H1 (cell line): ENCODE measurements at regions not wholly inside any gene's neighbourhood (a gene's known extent, or its start where the extent isn't known, plus 50 kb on each side); places are given as distances from the start of the nearest gene placed in this dataset.

Source experiments
- CTCF ChIA-PET: fragments of 300-600 bp; sonication (Branson Sonifier 250); formaldehyde crosslinking; loops from one replicate; lab custom pipeline; 2021; ENCODE audit not compliant: partially characterized antibody; lab: Charles Lee
- POLR2A ChIA-PET: fragments of 300-600 bp; sonication (Branson Sonifier 250); formaldehyde crosslinking; loops from one replicate; lab custom pipeline; 2021; ENCODE audit warnings: inconsistent platforms; ENCODE audit not compliant: partially characterized antibody; lab: Charles Lee
- DNase-seq, 2 experiments: peaks; one replicate each; pipeline versions ENCODE4 v3.0.0 to v3.0.0-alpha.2; 2010 to 2022; ENCODE audit warnings: low spot score in 2 of 2, low read depth in 1 of 2, mixed read lengths in 1 of 2
- FAIRE-seq: peaks from 2 replicates; lab custom pipeline; 2011; peaks lifted over from hg19 to GRCh38; lab: Jason Lieb, UNC
- H2AFZ ChIP-seq: 2 replicates; pipeline ENCODE4 v1.8.1; 2012; ENCODE audit warnings: low read length, inconsistent platforms
- H2AK5ac ChIP-seq: 2 replicates; pipeline ENCODE4 v1.6.1; 2013; ENCODE audit warnings: low read depth, low read length
- H2BK120ac ChIP-seq: replicated peaks from 2 replicates; pipeline ENCODE3; 2013; ENCODE audit warnings: low read depth, low read length, inconsistent platforms
- H2BK12ac ChIP-seq: 2 replicates; pipeline ENCODE4 v1.6.1; 2013; ENCODE audit warnings: low read depth, low read length
- H2BK15ac ChIP-seq: 2 replicates; pipeline ENCODE4 v1.6.1; 2013; ENCODE audit warnings: low read length
- H2BK20ac ChIP-seq: 2 replicates; pipeline ENCODE4 v1.6.1; 2013; ENCODE audit warnings: low read length
- H2BK5ac ChIP-seq: 2 replicates; pipeline ENCODE4 v1.6.1; 2013; ENCODE audit warnings: low read depth, low read length
- H3K14ac ChIP-seq: 2 replicates; pipeline ENCODE4 v1.6.1; 2013; ENCODE audit warnings: inconsistent platforms; ENCODE audit not compliant: insufficient read length
- H3K18ac ChIP-seq: 2 replicates; pipeline ENCODE4 v1.6.1; 2013; ENCODE audit warnings: low read length; ENCODE audit errors: extremely low read depth
- H3K23ac ChIP-seq: 2 replicates; pipeline ENCODE4 v1.6.1; 2013; ENCODE audit warnings: inconsistent platforms; ENCODE audit not compliant: insufficient read length
- H3K23me2 ChIP-seq: 2 replicates; pipeline ENCODE4 v1.6.1; 2013; ENCODE audit warnings: low read depth, low read length
- H3K27ac ChIP-seq: 2 replicates; pipeline ENCODE4 v1.6.1; 2011; ENCODE audit warnings: low read depth, low read length, inconsistent platforms
- H3K27me3 ChIP-seq, 4 experiments: replicated peaks in 1 of 4; 1 replicate in 1 of 4; 2 replicates in 3 of 4; pipeline versions ENCODE4 v1.6.1 to v1.8.1; 2011 to 2013; ENCODE audit warnings: low read length in 3 of 4, mild to moderate bottlenecking in 3 of 4, inconsistent platforms in 2 of 4, mixed read lengths in 2 of 4, moderate library complexity in 1 of 4; ENCODE audit not compliant: control insufficient read depth in 3 of 4, insufficient read depth in 3 of 4; ENCODE audit errors: extremely low read depth in 1 of 4
- H3K36me3 ChIP-seq, 4 experiments: 2 replicates each; pipeline versions ENCODE4 v1.6.1 to v1.8.1; 2011 to 2013; ENCODE audit warnings: mild to moderate bottlenecking in 4 of 4, low read length in 3 of 4, moderate library complexity in 2 of 4, control low read depth in 1 of 4, inconsistent platforms in 1 of 4; ENCODE audit not compliant: insufficient read depth in 4 of 4, control insufficient read depth in 2 of 4
- H3K4ac ChIP-seq: replicated peaks from 2 replicates; pipeline ENCODE3; 2013; ENCODE audit warnings: low read length, low read depth, mixed read lengths, inconsistent platforms; ENCODE audit not compliant: insufficient read length
- H3K4me1 ChIP-seq, 4 experiments: replicated peaks in 1 of 4; 1 replicate in 1 of 4; 2 replicates in 3 of 4; pipeline versions ENCODE4 v1.6.1 to v1.8.1; 2011 to 2013; ENCODE audit warnings: low read length in 3 of 4, inconsistent platforms in 2 of 4, mixed read lengths in 1 of 4; ENCODE audit not compliant: insufficient read depth in 4 of 4, control insufficient read depth in 3 of 4
- H3K4me2 ChIP-seq, 2 experiments: 2 replicates each; pipeline versions ENCODE4 v1.6.1 to v1.8.1; 2011 to 2013; ENCODE audit warnings: low read depth in 2 of 2, low read length in 2 of 2, control low read depth in 1 of 2, inconsistent platforms in 1 of 2, mild to moderate bottlenecking in 1 of 2; ENCODE audit not compliant: insufficient read depth in 1 of 2
- H3K4me3 ChIP-seq, 4 experiments: fragments of 200-600, 300-600 bp in 1 of 4; sonication (generic), shearing (Covaris generic), sonication (Bioruptor Twin) in 1 of 4; 2 replicates each; pipeline versions ENCODE4 v1.5.1 to v1.8.1; 2011 to 2016; ENCODE audit warnings: low read length in 4 of 4, low read depth in 3 of 4, control low read depth in 2 of 4, inconsistent platforms in 2 of 4, mild to moderate bottlenecking in 2 of 4, mixed read lengths in 1 of 4, moderate library complexity in 1 of 4; ENCODE audit not compliant: insufficient read depth in 2 of 4; ENCODE audit errors: extremely low read depth in 1 of 4
- H3K56ac ChIP-seq: replicated peaks from 2 replicates; pipeline ENCODE3; 2013; ENCODE audit warnings: low read depth, mild to moderate bottlenecking, mixed read lengths, low read length, inconsistent platforms; ENCODE audit not compliant: insufficient read length
- H3K79me1 ChIP-seq: 2 replicates; pipeline ENCODE4 v1.6.1; 2013; ENCODE audit warnings: low read depth, low read length, control low read depth
- H3K79me2 ChIP-seq, 2 experiments: 2 replicates each; pipeline versions ENCODE4 v1.6.1 to v1.8.1; 2012 to 2013; ENCODE audit warnings: low read length in 2 of 2, mild to moderate bottlenecking in 2 of 2, inconsistent platforms in 1 of 2; ENCODE audit not compliant: insufficient read depth in 2 of 2, control insufficient read depth in 1 of 2
- H3K9ac ChIP-seq, 4 experiments: replicated peaks in 1 of 4; 1 replicate in 1 of 4; 2 replicates in 3 of 4; pipeline versions ENCODE4 v1.6.1 to v1.8.1; 2011 to 2013; ENCODE audit warnings: low read depth in 3 of 4, low read length in 3 of 4, control low read depth in 2 of 4, mild to moderate bottlenecking in 2 of 4, moderate library complexity in 2 of 4, inconsistent platforms in 1 of 4; ENCODE audit errors: extremely low read depth in 1 of 4
- H3K9me3 ChIP-seq, 2 experiments: 2 replicates each; pipeline versions ENCODE4 v1.6.1 to v1.8.1; 2012 to 2013; ENCODE audit warnings: mild to moderate bottlenecking in 2 of 2, moderate library complexity in 2 of 2, control low read depth in 1 of 2, inconsistent platforms in 1 of 2, low read depth in 1 of 2, low read length in 1 of 2, mixed read lengths in 1 of 2; ENCODE audit not compliant: insufficient read depth in 2 of 2
- H4K20me1 ChIP-seq, 2 experiments: replicated peaks in 1 of 2; 2 replicates each; pipeline versions ENCODE3 to v1.8.1; 2011 to 2013; ENCODE audit warnings: inconsistent platforms in 2 of 2, low read length in 2 of 2, mild to moderate bottlenecking in 1 of 2; ENCODE audit not compliant: insufficient read depth in 2 of 2, control insufficient read depth in 1 of 2
- H4K5ac ChIP-seq: 2 replicates; pipeline ENCODE4 v1.6.1; 2013; ENCODE audit warnings: low read length, low read depth, mixed read lengths, inconsistent platforms; ENCODE audit not compliant: insufficient read length
- H4K8ac ChIP-seq: 2 replicates; pipeline ENCODE4 v1.8.0; 2013; ENCODE audit warnings: mild to moderate bottlenecking, moderate library complexity, low read length, inconsistent platforms; ENCODE audit not compliant: insufficient read depth; ENCODE audit errors: extremely low read depth
- H4K91ac ChIP-seq: replicated peaks from 2 replicates; pipeline ENCODE3; 2013; ENCODE audit warnings: low read length, mixed read lengths, inconsistent platforms; ENCODE audit not compliant: insufficient read length
- BRCA1 ChIP-seq: IDR thresholded peaks from 2 replicates; pipeline ENCODE4 v1.6.1; 2012; ENCODE audit warnings: low read depth, low read length, improper control_type of control experiment
- CBX8 ChIP-seq: fragments of 300-800, 300-1000 bp; sonication (generic); IDR thresholded peaks from 2 replicates; pipeline ENCODE4 v1.7.1; 2016; ENCODE audit warnings: low read depth, low read length, borderline replicate concordance
- CHD2 ChIP-seq: IDR thresholded peaks from 2 replicates; pipeline ENCODE4 v1.6.1; 2012; ENCODE audit warnings: low read length, improper control_type of control experiment
- CTBP2 ChIP-seq: IDR thresholded peaks from 2 replicates; pipeline ENCODE4 v1.7.0; 2011; ENCODE audit warnings: borderline replicate concordance, mild to moderate bottlenecking, moderate library complexity, mixed read lengths, low read length; ENCODE audit not compliant: insufficient read depth, insufficient read length
- EGR1 ChIP-seq: IDR thresholded peaks from 2 replicates; pipeline ENCODE4 v1.6.1; 2011; ENCODE audit warnings: low read depth, low read length, borderline replicate concordance
- GTF2F1 ChIP-seq: IDR thresholded peaks from 2 replicates; pipeline ENCODE4 v1.6.1; 2012; ENCODE audit warnings: low read depth, low read length, improper control_type of control experiment, borderline replicate concordance
- SP1 ChIP-seq: IDR thresholded peaks from 2 replicates; pipeline ENCODE4 v1.6.1; 2011; ENCODE audit warnings: low read depth, low read length
- TAF1 ChIP-seq: IDR thresholded peaks from 2 replicates; pipeline ENCODE4 v1.6.1; 2011; ENCODE audit warnings: mild to moderate bottlenecking, low read depth, low read length
- TAF7 ChIP-seq: optimal IDR thresholded peaks from 2 replicates; pipeline ENCODE3; 2011; ENCODE audit warnings: low read depth, mild to moderate bottlenecking, inconsistent platforms, low read length, moderate library complexity, borderline replicate concordance
- TBP ChIP-seq: IDR thresholded peaks from 2 replicates; pipeline ENCODE4 v1.6.1; 2011; ENCODE audit warnings: low read depth, low read length, improper control_type of control experiment
- WGBS, 2 experiments: shearing (Covaris generic) in 1 of 2; methylation state at CpG; one replicate each; pipeline versions ENCODE4 v1.1.6 to v1.1.7; 2013 to 2015; ENCODE audit warnings: low lambda C conversion rate in 2 of 2, mixed read lengths in 2 of 2, inconsistent platforms in 1 of 2, low coverage in 1 of 2, missing lambda C conversion rate in 1 of 2; ENCODE audit not compliant: insufficient replicate concordance in 2 of 2, insufficient coverage in 1 of 2, insufficient read length in 1 of 2; ENCODE audit errors: extremely low coverage in 1 of 2, missing lambda C conversion rate in 1 of 2; 5-methylcytosine and 5-hydroxymethylcytosine counted together
- TF ChIP-seq, protein P1 (sequence below): IDR thresholded peaks from 2 replicates; pipeline ENCODE4 v1.6.1; 2011; ENCODE audit warnings: low read length, improper control_type of control experiment

- Histone ChIP-seq H4K20me1 (no peaks in the 10 kb centered on the region), H3K27ac (no peak overlapping the region), H3K9me3 (peaks cover 6 to 7% of the 10 kb centered on the region in 2 experiments; a peak in 3 of 4 replicates), H3K18ac (no peak overlapping the region), H3K9ac (no peak overlapping the region), H3K56ac (no peak overlapping the region), H3K36me3 (no peaks in the 10 kb centered on the region), H4K5ac (no peak overlapping the region), H3K27me3 (no peaks in the 10 kb centered on the region), H2BK120ac (no peak overlapping the region), H3K79me2 (no peaks in the 10 kb centered on the region), H3K23ac (no peak overlapping the region), H3K4me2 (no peak overlapping the region), H3K23me2 (no peaks in the 10 kb centered on the region), H2BK12ac (no peak overlapping the region), H3K4me1 (no peaks in the 10 kb centered on the region), H3K79me1 (no peaks in the 10 kb centered on the region), H4K91ac (no peak overlapping the region), H3K4ac (no peak overlapping the region), H2BK5ac (no peak overlapping the region), H2BK15ac (no peak overlapping the region), H2BK20ac (no peak overlapping the region), H3K4me3 (no peak overlapping the region), H2AFZ (no peak overlapping the region), H4K8ac (no peak overlapping the region), H2AK5ac (no peak overlapping the region), H3K14ac (no peak overlapping the region)
- FAIRE-seq (no peak), DNase-seq (no peak)
- WGBS, 2 experiments = 94% methylated on average over 2 of the region's 2 CpGs; no CpG with 5 or more reads in 1 of the 2 experiments
- no peak for TF ChIP-seq BRCA1
- no peak for TF ChIP-seq CBX8
- TF ChIP-seq SP1 = no peak
- TF ChIP-seq CTBP2 = no peak
- no peak for TF ChIP-seq EGR1
- TF ChIP-seq, protein P1, sequence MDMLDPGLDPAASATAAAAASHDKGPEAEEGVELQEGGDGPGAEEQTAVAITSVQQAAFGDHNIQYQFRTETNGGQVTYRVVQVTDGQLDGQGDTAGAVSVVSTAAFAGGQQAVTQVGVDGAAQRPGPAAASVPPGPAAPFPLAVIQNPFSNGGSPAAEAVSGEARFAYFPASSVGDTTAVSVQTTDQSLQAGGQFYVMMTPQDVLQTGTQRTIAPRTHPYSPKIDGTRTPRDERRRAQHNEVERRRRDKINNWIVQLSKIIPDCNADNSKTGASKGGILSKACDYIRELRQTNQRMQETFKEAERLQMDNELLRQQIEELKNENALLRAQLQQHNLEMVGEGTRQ = no peak
- no peak for TF ChIP-seq TBP
- TF ChIP-seq GTF2F1 = no peak
- no peak for TF ChIP-seq TAF1
- TF ChIP-seq CHD2 = no peak
- no peak for TF ChIP-seq TAF7
- ChIA-PET CTCF (interaction anchor here (0.7 to 1.7 kb wide), 2 partner anchors 9 to 181 kb away, joined by 3 to 7 read pairs; no protein-coding TSS in a partner anchor), POLR2A (no interaction called here)
Observed at GRCh38 chr14:44163946-44164345, 343.1 kb downstream of the FSCB start.
